NOMO-1 (cell line): ENCODE measurements at regions not wholly inside any gene's neighbourhood (a gene's known extent, or its start where the extent isn't known, plus 50 kb on each side); places are given as distances from the start of the nearest gene placed in this dataset.

ENCODE experiments used
- DNase-seq, 2 experiments: peaks; one replicate each; lab custom pipeline; 2025; ENCODE audit not compliant: unreplicated experiment in 2 of 2; lab: John Stamatoyannopoulos, UW

DNA sequence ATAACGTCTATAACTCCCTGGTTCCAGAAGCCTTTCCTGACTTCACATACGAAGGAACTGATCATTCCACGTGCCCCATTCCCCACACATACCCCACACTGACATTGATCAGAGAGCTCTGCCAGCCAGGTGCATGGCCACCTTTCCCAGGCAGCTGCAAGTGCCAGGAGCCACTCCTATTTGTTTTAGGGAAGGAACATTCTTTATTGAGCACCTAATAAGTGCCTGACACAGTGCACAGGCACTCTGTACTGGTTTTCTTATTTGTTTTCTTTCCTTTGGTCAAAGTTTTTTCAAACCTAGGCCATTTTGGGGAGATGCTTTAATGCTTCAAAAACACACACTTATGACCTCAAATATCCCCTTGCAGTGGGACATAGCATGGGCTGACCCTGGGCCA lies 50.0 kb downstream of the PITPNM2 start:
- no peak for DNase-seq

DNA sequence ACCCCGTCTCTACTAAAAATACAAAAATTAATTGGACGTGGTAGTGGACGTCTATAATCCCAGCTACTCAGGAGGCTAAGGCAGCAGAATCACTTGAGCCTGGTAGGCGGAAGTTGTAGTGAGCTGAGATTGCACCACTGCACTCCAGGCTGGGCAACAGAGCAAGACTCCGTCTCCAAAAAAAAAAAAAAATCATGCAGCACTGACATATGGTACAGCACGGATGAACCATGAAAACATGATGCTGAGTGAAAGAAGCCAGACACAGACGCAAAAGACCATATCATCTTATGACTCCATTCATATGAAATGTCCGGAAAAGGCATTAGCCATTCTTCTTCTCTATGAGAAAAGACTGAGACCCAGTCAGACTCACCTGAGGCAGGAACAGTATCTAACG lies 50.4 kb downstream of the PITPNM2 start:
- no peak for DNase-seq

DNA sequence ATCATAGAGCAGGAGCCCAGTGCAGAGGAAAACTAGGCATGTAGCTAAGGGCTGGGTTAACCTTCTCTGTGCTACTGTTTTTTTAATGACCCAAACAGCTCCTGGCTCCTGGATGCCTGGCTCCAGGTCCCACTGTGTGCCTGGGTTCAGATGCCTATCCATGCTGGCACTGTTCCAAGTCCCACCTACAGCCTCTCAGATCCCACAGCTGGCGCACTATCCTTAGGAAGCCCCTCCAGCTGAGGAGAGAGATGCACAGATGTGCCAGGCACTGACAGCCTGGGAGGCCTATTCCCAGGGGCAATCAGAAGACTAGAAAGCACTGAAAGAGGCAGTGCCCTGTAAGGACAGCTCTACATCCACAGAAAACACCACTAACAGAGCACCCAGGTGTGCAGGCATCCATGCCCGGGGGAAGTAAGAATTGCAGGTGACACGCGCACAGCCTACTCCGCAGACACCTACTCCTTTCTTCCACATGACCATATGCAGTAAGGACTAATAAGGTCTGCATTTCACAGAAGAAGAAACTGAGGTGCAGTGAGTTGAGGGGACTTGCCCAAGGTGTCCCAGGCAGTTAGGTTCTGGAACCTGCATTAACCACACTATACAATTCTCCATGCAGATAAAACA lies 51.2 kb downstream of the PITPNM2 start:
- no peak for DNase-seq

DNA sequence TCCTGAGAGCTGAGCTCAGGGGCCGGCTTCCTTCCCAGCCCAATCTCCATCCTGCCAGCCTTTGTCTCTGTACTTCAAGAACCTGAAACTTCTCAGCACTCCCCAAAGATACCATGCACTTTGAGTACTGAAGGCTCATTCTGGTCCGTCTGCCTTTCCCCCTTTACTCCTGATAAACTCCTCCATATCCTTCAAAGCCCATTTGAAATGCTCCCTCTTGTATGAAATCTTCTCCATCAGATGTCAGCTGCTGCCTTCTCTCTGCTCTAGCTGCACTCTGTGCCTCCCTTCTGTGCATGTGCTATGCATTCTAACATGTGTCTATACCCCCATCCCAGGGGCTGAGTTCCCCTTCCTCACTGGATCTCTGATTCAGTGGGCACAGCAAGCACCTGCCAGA lies 52.1 kb downstream of the PITPNM2 start:
- no peak for DNase-seq

DNA sequence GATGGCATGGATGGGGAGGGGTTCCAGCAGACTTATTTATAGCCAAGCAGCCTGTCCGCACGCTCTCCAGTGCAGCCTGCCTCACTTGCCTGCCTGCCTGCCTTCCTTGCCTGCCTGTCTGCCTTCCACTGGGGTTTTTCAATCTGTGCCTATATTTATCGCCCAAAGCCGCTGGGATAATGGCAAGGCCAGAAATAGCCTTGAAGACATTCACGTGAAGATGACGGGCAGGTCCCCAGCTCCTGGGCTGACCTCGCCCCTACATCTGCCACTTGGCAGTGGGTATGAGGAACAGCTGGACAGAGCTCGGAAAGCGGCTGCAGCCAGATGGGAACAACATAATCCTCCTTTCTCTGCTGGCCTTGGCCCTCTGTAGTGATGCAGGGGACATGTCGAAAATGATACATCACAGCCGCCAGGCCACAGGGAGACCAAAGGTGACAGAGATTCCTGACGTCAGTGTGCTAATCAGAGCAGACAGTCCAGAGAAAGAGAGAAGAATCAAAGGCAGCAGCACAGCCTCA lies 53.3 kb downstream of the PITPNM2 start:
- DNase-seq: no peak

DNA sequence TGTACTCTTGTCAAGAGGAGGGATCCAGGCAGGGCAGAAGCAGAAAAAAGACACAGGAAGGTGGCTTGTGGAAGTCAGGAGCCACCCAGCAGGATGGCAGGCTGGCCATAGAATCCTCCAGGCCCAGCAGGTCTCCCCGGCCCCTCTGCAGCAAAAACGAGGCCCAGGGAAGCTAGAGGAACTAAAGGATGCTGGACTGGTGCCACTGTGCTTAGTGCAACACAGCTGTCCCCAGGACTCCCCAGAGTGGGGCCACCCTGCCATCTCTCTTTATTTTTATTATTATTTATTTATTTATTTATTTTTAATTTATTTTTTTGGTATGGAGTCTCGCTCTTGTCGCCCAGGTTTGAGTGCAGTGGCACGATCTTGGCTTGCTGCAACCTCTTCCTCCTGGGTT lies 54.1 kb downstream of the PITPNM2 start:
- no peak for DNase-seq

DNA sequence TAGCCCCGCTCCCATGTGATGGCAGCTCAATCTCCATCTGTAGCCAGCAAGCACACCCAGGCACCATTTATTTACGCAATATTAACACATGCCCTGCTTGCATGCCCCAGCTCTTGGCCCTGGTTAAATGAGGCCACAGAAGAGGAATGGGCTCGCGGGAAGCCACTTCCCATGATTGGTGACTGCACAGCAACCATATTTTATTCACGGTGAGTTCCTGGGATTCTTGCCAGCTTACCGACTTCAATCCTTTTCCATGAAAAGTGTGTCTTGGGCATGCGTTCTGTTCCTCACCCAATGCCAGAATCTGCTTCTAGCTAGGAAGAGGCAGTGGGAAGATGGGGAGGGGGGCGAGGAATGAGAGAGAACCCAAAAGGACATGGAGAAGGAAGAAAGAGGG lies 54.7 kb downstream of the PITPNM2 start:
- DNase-seq: no peak

DNA sequence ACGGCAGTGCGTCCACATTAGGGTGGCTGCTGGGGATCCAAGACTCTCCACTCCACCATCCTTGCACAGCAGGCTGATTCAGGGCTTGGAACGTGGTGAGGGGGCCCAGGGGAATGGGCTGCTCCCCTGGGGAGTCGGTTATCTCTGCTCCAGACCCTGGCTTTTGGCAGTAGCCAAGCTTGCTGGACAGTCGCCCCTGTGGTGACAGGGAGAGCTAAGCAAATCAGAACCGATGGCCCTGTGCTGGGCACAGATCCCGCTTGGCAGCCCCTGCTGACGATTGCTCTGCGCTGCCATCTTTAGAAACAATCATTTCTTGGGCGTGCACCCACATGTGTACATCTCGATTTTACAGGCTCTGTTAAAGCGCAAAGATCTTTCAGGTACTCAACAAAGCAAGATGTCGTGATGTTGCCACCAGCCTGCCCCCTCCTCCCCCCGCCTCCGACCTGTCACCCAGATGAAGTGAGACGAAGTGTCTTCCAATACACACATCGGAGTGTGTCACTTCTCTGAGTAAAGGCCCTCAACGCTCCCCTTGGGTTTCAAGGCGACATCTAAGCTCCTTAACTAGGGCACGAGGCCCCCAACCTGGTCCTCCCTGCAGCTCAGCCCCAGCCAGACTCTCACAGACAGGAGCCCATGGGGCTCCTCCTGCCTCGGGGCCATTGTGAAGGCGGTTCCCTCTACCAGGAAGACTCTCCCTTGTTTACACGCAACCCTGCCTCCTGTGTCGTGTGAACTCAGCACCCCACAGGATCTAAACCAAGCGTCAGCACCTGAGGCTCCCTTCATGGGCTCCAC lies 55.6 kb downstream of the PITPNM2 start:
- no peak for DNase-seq

DNA sequence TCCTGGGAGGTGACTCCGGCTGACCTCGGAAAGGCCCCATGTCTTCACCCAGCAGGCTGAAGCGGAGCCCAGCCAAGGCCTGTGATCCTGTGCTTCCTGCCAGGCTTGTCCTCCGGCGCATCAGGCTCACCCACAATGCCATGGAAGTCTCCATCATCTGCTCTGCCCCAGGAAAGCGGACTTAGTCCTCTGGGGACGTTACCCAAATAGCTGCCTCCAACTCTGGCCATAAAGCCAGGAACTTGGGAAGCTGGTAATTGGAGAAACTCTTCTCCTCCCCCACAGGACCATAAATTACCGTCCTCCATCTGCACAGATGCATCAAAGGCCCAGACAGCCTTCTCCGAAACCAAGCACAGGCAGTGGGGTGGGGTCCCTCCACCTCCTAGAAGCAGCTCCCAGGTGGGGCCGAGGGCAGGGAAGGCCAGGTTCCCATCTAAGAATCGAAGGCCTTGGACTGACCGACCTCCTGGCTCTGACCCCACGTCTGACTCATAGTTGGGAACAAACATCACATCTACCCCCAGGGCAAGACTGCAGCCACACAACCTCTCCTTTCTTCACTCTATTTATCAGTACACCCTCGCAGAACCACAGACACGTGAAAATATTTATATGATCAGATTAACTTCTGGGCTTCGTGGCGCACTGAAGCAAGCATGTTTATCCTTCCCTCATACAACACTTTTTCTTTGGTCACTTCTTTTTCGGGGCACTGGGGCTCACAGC lies 56.4 kb downstream of the PITPNM2 start:
- DNase-seq: no peak

DNA sequence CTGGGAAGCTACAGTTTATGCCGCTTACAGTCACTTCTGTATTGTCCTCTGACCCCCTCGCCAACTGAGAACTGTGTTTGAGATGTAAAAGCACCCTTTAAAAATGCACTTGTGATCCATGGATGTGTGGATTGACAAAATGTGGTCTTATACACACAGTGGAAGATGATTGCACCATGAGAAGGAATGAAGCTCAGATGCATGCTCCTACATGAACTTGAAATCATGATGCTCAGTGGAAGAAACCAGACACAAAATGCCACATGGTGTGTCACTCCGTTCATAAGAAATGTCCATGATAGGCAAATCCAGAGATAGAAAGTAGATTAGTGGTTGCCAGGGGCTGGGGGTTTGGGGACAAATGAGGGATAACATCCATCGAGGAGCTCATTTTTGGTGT lies 58.0 kb downstream of the PITPNM2 start:
- no peak for DNase-seq

DNA sequence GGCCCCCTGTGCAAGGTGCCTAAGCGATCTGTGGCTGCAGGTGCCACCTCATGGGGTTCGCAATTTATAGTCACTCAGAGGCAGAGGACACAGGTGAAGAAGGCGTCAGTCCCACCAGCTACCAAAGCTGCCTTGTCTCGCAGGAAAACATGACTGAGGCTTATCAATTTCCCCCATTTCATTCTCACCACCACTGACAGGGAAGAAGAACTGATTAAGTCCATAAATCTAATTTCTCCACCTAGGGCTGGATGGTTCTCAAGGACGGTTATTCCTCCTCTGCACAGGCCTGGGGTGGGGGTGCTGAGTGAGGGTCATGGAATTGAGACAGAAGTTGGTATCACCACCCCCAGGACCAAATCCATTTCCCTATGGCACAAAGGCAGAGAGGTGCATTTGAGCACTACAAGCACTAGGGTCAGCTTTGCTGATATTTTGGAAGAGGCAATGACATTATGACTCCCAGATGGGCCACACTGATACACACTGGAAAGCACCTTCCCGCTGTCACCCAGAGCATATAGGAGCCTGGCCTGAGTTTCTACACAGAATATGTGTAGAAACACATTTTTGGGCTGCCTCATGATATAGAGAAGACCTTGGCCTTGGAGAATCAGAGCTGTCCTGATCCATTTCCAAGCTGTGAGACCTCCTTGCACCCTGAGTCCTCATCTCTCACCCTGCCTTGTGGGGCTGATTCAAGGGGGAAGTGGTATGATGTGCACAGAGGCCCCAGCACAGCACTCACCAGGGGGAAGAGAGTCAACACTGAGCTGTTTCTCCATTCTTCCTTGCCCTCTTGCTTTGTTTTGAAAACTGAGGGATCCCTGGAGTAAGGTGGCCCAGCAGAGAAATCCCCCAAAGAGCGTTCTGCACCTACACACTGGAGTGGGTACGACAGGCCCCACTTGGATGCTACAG lies 59.4 kb downstream of the PITPNM2 start:
- peak; percentile 39 to 47 for DNase-seq

DNA sequence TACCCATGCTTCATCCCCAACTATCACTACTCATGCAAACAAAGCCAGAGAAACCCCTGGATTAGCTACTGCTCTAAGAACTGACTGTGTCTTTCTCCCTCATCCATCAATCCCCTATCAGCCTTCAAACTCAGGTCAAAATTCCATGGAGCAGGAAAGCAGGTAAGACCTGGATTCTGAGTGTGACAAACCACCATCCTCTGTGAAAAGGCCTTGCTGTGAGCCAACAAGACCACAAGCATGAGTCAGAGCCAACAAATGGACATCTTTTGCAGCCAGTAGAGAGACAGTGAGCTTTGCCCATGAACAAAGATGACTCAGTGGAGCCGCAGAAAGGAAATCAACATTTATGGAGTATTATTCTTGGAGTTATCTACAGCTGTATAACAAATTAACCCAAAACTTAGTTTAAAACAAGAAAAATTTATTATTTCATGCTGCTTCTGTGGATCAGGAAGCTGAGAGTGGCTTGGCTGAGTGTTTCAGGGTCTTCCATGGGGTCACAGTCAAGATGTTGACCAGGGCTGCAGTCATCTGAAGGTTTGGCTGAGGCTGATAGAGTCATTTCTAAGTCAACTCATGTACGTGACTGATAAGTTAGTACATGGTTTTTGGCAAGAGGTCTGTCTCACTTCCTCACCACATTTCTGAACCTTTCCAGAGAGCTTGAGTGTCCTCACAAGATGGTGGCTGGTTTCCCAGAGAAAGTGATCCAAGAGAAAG lies 61.1 kb downstream of the PITPNM2 start:
- DNase-seq: peak; percentile 74 to 86

DNA sequence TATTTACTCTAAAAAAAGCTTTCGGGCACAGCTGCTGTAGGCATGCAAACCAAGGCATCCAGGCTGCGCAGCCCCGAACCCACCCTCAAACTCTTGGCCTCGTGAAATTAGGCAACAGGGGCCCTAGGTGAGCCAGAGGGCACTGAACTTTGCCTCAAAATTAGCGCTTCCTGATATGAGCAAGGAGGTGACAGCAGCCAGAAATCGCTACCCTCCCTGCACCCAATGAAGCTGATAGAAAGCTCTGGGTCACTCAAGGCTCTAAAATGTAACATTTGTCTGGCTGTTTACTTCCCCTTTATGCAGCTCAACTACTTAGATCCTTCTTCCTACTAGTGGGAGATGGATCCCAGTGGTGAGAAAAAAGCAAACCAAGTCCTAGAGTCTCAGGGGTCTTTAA lies 61.8 kb downstream of the PITPNM2 start:
- DNase-seq: peak; percentile 78 to 90

DNA sequence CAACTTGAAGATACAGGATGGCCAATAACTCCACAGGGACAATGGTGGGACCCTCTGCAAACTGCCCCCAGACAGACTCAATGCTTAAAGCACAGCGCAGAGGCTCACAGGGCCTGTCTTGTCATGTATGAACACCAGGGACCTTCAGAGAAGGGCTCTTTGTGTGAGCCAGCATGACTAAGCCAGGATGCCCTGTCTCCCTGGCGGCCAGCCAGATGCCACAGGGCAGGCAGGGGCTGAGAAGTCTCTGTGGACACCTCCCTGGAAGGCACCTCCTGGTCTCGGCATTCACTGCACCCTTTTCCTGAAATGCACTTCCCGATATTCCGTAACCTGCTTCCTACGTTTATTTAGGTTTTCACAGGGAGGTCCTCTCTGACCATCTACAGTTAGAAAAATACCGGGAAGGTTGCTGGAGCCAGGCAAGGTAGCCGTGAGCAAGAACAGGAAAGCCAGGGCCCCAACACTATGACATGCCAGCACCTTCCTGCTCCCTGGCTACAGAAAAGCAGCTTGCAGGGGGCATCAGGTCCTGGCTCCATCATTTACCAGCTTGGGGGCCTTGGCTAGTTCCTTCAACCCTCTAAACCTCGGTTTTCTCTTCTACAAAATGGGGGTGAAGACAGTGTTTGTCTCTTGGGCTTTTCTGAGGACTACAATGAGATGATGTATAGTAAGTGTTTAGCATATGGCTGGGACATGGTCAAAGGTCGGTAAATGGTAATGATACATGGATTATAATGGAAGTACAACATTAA lies 65.0 kb downstream of the PITPNM2 start:
- no peak for DNase-seq

DNA sequence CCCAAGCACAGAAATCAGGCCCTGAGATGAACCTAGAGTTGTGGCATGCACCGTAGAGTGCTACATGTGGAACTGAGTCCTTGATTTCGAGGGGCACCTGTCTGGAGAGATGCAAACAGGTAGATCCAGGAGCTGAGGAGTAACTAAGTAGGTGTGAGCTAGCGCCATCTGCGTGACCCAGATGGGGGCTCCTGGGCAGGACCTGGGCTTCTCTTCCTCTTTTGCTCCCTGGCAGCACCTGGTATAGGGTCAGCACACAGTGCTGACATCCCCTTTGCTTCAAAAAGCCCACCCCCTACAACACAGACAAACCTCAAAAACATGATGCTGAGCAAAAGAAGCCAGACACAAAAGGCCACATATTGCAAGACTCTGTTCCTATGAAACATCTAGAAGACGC lies 65.8 kb downstream of the PITPNM2 start:
- no peak for DNase-seq

DNA sequence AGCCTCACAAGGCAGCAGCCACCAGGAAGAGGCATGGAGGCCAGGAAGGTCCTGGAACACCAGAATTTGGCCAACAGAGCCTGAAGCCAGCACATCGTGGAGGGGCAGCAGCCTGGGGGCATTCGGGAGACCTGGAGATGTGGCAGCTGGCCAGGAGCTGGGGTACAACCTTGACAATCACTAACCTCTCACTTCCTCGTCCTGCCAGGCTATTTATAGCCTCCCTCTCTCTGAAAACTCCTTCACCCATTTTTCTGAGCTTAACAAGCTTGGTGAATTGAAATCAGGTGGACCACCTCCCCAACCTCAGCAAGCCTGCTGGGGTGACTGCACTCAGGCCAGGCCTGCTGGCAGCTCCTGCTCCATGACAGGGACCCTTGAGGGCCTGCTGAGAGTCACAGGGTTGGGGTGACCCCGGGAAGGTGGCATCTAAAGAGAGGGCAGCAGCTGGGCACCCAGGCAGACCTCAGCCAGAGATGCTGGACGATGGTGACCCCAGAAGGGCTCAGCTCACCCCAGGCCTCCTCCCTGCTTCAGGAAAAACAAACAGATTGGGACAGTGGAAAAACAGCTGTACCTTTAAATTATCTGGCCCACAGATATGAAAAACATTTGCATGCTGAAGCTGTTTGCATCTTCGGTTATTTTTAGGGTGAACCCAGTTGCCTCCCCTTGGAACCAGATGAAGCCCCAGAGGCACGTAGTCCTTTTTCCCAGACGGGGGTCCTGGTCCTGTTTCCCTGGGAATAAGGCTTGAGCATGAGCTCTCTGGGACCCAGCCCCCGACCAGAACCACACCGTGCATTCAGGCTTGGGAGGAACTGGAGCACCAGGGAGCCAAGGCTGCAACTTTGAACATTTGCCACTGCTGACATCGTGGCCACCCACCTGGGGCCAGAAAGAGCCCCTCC lies 67.0 kb downstream of the PITPNM2 start:
- no peak for DNase-seq

DNA sequence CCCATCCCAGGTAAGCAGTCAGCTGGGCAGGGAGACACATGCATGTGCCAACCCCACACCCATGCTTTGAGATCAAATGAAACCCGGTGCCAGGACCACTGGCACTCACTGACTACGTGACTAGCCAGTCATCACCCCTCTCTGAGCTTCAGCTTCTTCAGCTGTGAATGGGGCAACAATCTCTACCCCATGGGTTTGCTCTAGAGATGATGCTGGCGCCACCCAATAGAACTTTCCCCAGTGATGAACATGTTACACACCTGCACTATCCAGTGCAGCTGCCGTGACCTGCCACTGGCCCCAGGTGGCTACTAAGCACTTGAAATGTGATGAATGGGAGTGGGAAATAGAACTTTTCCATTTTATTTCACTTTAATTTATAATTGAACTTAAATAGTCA lies 70.3 kb downstream of the PITPNM2 start:
- no peak for DNase-seq

DNA sequence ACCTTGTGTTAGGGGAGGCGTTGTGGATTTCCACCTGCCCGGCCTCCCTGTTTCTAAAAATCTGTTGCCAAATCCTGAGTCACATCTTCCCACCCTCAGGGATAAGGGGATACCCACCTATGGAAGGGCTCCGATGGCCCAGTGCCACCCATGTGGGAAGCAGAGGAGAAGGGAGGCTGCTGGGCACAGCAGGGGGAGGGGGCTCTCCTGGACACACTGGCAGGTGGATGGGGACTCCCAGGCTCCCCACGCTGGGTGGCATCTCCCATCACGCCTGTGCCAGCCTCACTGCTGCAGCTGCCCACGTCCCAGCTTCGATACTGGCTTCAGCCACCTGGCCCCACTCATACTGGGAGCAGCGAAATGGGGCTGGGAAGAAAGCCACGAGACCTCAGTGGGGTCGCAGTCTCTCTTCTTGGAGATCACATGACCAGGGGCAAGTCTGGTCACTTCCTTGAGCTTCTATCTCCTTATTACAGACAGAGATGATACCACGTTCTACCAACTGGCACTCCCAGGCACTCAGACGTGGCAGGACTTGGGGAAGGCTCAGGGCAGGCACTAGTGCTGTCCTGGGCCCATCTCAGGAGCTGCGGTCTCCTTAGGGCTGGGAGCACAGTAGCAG lies 72.2 kb downstream of the PITPNM2 start:
- no peak for DNase-seq
